PFSK-1 (cell line): ENCODE measurements at regions not wholly inside any gene's neighbourhood (a gene's known extent, or its start where the extent isn't known, plus 50 kb on each side); places are given as distances from the start of the nearest gene placed in this dataset.

Experiments used
- FOXP2 ChIP-seq: optimal IDR thresholded peaks from 2 replicates; pipeline ENCODE3; 2011; ENCODE audit warnings: borderline replicate concordance, control low read depth, inconsistent platforms; ENCODE audit not compliant: insufficient read depth; ENCODE audit errors: extremely low read length, extremely low read depth
- POLR2AphosphoS5 ChIP-seq: IDR thresholded peaks from 2 replicates; pipeline ENCODE4 v1.6.1; 2012; ENCODE audit warnings: low read depth, mild to moderate bottlenecking, control low read depth, low read length, moderate library complexity
- TAF1 ChIP-seq: IDR thresholded peaks from 2 replicates; pipeline ENCODE4 v1.6.1; 2012; ENCODE audit warnings: low read length, control low read depth, borderline replicate concordance; ENCODE audit not compliant: insufficient read depth
- TF ChIP-seq, protein P1 (sequence below), 2 experiments: IDR thresholded peaks; 2 replicates each; pipeline versions ENCODE4 v1.6.1 to v1.8.0; 2011 to 2012; ENCODE audit warnings: low read depth in 2 of 2, low read length in 2 of 2, control low read depth in 1 of 2, inconsistent platforms in 1 of 2, mild to moderate bottlenecking in 1 of 2, moderate library complexity in 1 of 2; ENCODE audit not compliant: insufficient read depth in 1 of 2

DNA sequence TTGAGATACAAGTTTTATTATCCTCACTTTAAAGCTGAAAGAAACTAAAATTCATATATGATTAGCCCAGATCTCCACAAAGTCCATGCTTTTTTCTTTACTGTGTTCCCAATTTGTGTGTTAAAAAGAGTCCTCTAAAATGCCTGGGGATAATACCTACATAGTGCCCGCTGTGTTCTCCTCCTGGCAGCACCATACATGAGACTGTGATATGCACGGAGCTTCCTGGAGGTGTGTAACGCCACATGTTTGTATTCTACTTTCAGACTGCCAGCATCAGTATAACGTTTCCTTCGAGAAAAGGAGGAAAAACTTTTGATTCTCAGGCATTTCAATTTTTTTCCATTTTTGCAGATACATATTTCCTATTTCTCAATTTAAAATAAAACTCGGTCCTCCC lies 273.3 kb upstream of the TGFBR2 start:
- TF ChIP-seq POLR2AphosphoS5 (no peak), TAF1 (no peak), FOXP2 (no peak)
- TF ChIP-seq, protein P1, sequence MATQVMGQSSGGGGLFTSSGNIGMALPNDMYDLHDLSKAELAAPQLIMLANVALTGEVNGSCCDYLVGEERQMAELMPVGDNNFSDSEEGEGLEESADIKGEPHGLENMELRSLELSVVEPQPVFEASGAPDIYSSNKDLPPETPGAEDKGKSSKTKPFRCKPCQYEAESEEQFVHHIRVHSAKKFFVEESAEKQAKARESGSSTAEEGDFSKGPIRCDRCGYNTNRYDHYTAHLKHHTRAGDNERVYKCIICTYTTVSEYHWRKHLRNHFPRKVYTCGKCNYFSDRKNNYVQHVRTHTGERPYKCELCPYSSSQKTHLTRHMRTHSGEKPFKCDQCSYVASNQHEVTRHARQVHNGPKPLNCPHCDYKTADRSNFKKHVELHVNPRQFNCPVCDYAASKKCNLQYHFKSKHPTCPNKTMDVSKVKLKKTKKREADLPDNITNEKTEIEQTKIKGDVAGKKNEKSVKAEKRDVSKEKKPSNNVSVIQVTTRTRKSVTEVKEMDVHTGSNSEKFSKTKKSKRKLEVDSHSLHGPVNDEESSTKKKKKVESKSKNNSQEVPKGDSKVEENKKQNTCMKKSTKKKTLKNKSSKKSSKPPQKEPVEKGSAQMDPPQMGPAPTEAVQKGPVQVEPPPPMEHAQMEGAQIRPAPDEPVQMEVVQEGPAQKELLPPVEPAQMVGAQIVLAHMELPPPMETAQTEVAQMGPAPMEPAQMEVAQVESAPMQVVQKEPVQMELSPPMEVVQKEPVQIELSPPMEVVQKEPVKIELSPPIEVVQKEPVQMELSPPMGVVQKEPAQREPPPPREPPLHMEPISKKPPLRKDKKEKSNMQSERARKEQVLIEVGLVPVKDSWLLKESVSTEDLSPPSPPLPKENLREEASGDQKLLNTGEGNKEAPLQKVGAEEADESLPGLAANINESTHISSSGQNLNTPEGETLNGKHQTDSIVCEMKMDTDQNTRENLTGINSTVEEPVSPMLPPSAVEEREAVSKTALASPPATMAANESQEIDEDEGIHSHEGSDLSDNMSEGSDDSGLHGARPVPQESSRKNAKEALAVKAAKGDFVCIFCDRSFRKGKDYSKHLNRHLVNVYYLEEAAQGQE (IDR thresholded peaks at IDR 0.05; ENCODE audit: insufficient read depth in 1 of 2, low read depth in 2 of 2, low read length in 2 of 2) = no peak
